Upper lobe of right lung (tissue), 1 donor: ENCODE measurements at regions not wholly inside any gene's neighbourhood (a gene's known extent, or its start where the extent isn't known, plus 50 kb on each side); places are given as distances from the start of the nearest gene placed in this dataset.
"Not testable (repeated sequence)": the region's sequence is repeated elsewhere in the genome, so short reads cannot be mapped to it uniquely, and the experiment has no call there.

Source experiments
- ATAC-seq: fragments of 200-7000 bp; cut with Tn5 transposase; one replicate; pipeline ENCODE4 v1.9.1; 2020; ENCODE audit warnings: mild to moderate bottlenecking, moderate library complexity
- DNase-seq: peaks from one replicate; pipeline ENCODE4 v3.0.0-alpha.2; 2020
- H3K27ac ChIP-seq: fragments of 200-600 bp; one replicate; pipeline ENCODE4 v1.8.0; 2022
- H3K27me3 ChIP-seq: fragments of 200-600 bp; one replicate; pipeline ENCODE4 v1.8.0; 2022; ENCODE audit warnings: mild to moderate bottlenecking
- H3K36me3 ChIP-seq: fragments of 200-600 bp; one replicate; pipeline ENCODE4 v1.8.0; 2022
- H3K4me1 ChIP-seq: fragments of 200-600 bp; one replicate; pipeline ENCODE4 v1.8.0; 2022
- H3K4me3 ChIP-seq: fragments of 200-600 bp; one replicate; pipeline ENCODE4 v1.8.0; 2022; ENCODE audit warnings: mild to moderate bottlenecking
- H3K9me3 ChIP-seq: fragments of 200-600 bp; one replicate; pipeline ENCODE4 v1.8.0; 2022
- CTCF ChIP-seq: fragments of 200-600 bp; IDR thresholded peaks from one replicate; pipeline ENCODE4 v1.8.0; 2022; ENCODE audit warnings: antibody characterized with exemption
- intact Hi-C: fragments of 100-400 bp; cut with DNase I; formaldehyde crosslinking; loops from one replicate; pipeline ENCODE4 v1.11.0; 2022
- donor health status: DM: no; HTN: yes; CAD: no; lungs with severe emphysema.

- ATAC-seq (no peak), DNase-seq (no peak)
- Histone ChIP-seq H3K9me3 (no peaks in the 10 kb centered on the region), H3K27me3 (no peaks in the 10 kb centered on the region), H3K27ac (no peak overlapping the region), H3K36me3 (no peaks in the 10 kb centered on the region), H3K4me1 (no peaks in the 10 kb centered on the region), H3K4me3 (no peak overlapping the region)
- intact Hi-C loops, result no loop called here
- no peak for TF ChIP-seq CTCF
These were observed 785.2 kb downstream of the KCNA4 start for GRCh38 chr11:29231586-29231985.

GRCh38 chr11:29227811-29228210 lies 789.0 kb downstream of the KCNA4 start:
- intact Hi-C loops, result no loop called here
- H3K4me3 ChIP-seq, result no peak overlapping the region
- DNase-seq, result no peak
- no peak for TF ChIP-seq CTCF
- H3K27ac ChIP-seq, result no peak overlapping the region
- no peaks in the 10 kb centered on the region for H3K4me1 ChIP-seq
- H3K27me3 ChIP-seq, result no peaks in the 10 kb centered on the region
- ATAC-seq, result no peak
- no peaks in the 10 kb centered on the region for H3K9me3 ChIP-seq
- no peaks in the 10 kb centered on the region for H3K36me3 ChIP-seq

- no peak overlapping the region for H3K27ac ChIP-seq
These were observed 792.0 kb downstream of the KCNA4 start for GRCh38 chr11:29224739-29225384.

GRCh38 chr11:29219531-29219930 lies 797.3 kb downstream of the KCNA4 start:
- H3K9me3 ChIP-seq, H3K27ac ChIP-seq, H3K27me3 ChIP-seq, H3K4me3 ChIP-seq, intact Hi-C loops, DNase-seq, H3K36me3 ChIP-seq, H3K4me1 ChIP-seq, ATAC-seq: not testable (repeated sequence)

More at GRCh38 chr11:29224739-29225384, 792.0 kb downstream of the KCNA4 start:
- TF ChIP-seq CTCF, result no peak
- no peak overlapping the region for H3K4me3 ChIP-seq
- no peak for DNase-seq
- intact Hi-C loops, result no loop called here
- H3K9me3 ChIP-seq, result no peaks in the 10 kb centered on the region
- H3K4me1 ChIP-seq, result no peaks in the 10 kb centered on the region
- ATAC-seq, result no peak
- H3K36me3 ChIP-seq, result no peaks in the 10 kb centered on the region
- H3K27me3 ChIP-seq, result no peaks in the 10 kb centered on the region

GRCh38 chr11:29217901-29218300 lies 798.9 kb downstream of the KCNA4 start:
- no peaks in the 10 kb centered on the region for H3K9me3 ChIP-seq
- no peaks in the 10 kb centered on the region for H3K27me3 ChIP-seq
- no peak for TF ChIP-seq CTCF
- H3K27ac ChIP-seq, result no peak overlapping the region
- no peak for DNase-seq
- no peak overlapping the region for H3K4me3 ChIP-seq
- no peaks in the 10 kb centered on the region for H3K36me3 ChIP-seq
- intact Hi-C loops, result no loop called here
- no peaks in the 10 kb centered on the region for H3K4me1 ChIP-seq
- ATAC-seq, result no peak

- DNase-seq (no peak), ATAC-seq (no peak)
- H3K9me3 ChIP-seq, result no peaks in the 10 kb centered on the region
- H3K27me3 ChIP-seq, result no peaks in the 10 kb centered on the region
- H3K27ac ChIP-seq, result no peak overlapping the region
- intact Hi-C loops, result no loop called here
- no peaks in the 10 kb centered on the region for H3K4me1 ChIP-seq
- no peaks in the 10 kb centered on the region for H3K36me3 ChIP-seq
- no peak overlapping the region for H3K4me3 ChIP-seq
- TF ChIP-seq CTCF, result no peak
These were observed 802.0 kb downstream of the KCNA4 start for GRCh38 chr11:29214833-29215232.
